ENCODE measurements at regions not wholly inside any gene's neighbourhood (a gene's known extent, or its start where the extent isn't known, plus 50 kb on each side); places are given as distances from the start of the nearest gene placed in this dataset.
"Not testable (repeated sequence)": the region's sequence is repeated elsewhere in the genome, so short reads cannot be mapped to it uniquely, and the experiment has no call there.

DNA sequence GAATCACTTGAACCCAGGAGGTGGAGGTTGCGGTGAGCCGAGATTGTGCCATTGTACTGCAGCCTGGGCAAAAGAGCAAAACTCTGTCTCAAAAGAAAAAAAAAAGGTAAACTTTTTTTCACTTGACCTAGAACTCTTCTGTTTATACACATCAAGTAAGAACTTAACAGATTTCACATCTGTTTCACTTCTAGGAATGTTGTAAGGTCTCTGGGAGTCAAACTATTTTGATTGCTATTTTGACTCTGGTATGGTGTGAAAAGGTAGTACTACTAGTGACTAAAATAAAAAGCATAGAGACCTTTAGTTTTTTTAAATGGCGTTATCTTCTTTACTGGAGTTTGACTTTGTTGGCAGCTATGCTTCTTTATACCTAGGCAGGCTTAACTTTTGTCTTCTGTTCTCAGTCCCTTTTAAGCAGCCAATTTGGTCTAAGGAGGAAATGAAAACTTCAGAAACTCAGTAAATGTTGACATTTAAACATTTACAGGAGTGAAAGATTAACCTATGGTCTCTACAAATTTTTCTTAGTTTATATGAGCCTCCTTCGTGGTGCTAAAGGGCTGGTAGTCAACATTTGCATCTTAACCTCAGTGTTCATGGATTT lies 84.7 kb downstream of the METTL2B start:
- not testable (repeated sequence) for H3K36me3 ChIP-seq (ENCODE audit: control insufficient read depth in 1 of 2, insufficient read depth in 2 of 2, low read length in 2 of 2); H3K4me3 ChIP-seq (ENCODE audit: low read depth in 1 of 2, low read length in 2 of 2); H3K9me3 ChIP-seq (ENCODE audit: control insufficient read depth in 1 of 2, low read length in 2 of 2); H3K27ac ChIP-seq (ENCODE audit: low read length); H3K27me3 ChIP-seq (ENCODE audit: low read depth, low read length); H3K4me1 ChIP-seq (ENCODE audit: control insufficient read depth in 1 of 2, insufficient read depth in 2 of 2, low read length in 2 of 2)

GRCh38 chr7:128562795-128563194 lies 86.2 kb downstream of the METTL2B start:
- H3K27ac ChIP-seq (ENCODE audit: low read length); H3K27me3 ChIP-seq (ENCODE audit: low read depth, low read length); H3K4me1 ChIP-seq (ENCODE audit: control insufficient read depth in 1 of 2, insufficient read depth in 2 of 2, low read length in 2 of 2); H3K9me3 ChIP-seq (ENCODE audit: control insufficient read depth in 1 of 2, low read length in 2 of 2); H3K36me3 ChIP-seq (ENCODE audit: control insufficient read depth in 1 of 2, insufficient read depth in 2 of 2, low read length in 2 of 2); H3K4me3 ChIP-seq (ENCODE audit: low read depth in 1 of 2, low read length in 2 of 2): not testable (repeated sequence)

- not testable (repeated sequence) for H3K27ac ChIP-seq (ENCODE audit: low read length); H3K36me3 ChIP-seq (ENCODE audit: control insufficient read depth in 1 of 2, insufficient read depth in 2 of 2, low read length in 2 of 2); H3K9me3 ChIP-seq (ENCODE audit: control insufficient read depth in 1 of 2, low read length in 2 of 2); H3K4me3 ChIP-seq (ENCODE audit: low read depth in 1 of 2, low read length in 2 of 2); H3K27me3 ChIP-seq (ENCODE audit: low read depth, low read length); H3K4me1 ChIP-seq (ENCODE audit: control insufficient read depth in 1 of 2, insufficient read depth in 2 of 2, low read length in 2 of 2)
Measured at GRCh38 chr7:128564123-128564700, 87.7 kb downstream of the METTL2B start.

DNA sequence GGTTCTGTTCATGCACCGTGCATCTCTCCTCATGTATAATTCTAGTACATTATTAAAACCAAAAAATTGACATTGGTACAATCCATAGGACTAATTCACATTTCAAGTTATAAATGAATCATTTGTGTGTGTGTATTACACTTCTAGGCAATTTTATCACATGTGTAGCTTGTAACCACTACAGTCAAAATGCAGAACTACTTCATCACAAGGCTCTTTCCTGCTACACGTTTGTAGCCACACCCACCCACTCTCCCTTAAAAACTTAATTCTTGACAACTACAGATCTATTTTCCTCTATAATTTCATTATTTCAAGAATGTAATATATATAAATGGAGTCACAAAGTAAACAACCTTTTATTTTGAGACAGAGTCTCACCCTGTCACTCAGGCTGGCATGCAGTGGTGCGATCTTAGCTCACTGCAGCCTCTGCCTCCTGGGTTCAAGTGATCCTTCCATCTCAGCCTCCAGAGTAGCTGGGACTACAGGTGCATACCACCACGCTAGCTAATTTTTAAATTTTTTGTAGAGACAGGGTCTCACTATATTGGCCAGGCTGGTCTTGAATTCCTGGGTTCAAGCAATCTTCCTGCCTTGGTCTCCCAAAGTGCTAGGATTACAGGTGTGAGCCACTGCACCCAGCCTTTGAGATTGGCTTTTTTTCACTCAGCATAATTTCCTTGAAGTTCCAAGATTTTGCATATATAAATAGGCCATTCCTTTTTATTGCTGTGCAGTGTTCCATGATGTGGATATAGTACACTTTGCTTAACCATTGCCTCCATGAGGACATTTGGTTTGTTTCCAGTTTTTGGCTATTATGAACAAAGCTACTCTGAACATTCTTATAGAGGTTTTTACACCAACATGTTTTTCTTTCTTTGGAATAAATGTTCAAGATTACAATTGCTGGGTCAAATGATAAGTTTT lies 88.7 kb downstream of the METTL2B start:
- not testable (repeated sequence) for H3K36me3 ChIP-seq (ENCODE audit: control insufficient read depth in 1 of 2, insufficient read depth in 2 of 2, low read length in 2 of 2); H3K27me3 ChIP-seq (ENCODE audit: low read depth, low read length); H3K27ac ChIP-seq (ENCODE audit: low read length); H3K4me3 ChIP-seq (ENCODE audit: low read depth in 1 of 2, low read length in 2 of 2); H3K9me3 ChIP-seq (ENCODE audit: control insufficient read depth in 1 of 2, low read length in 2 of 2); H3K4me1 ChIP-seq (ENCODE audit: control insufficient read depth in 1 of 2, insufficient read depth in 2 of 2, low read length in 2 of 2)

- H3K4me3 ChIP-seq (ENCODE audit: low read depth in 1 of 2, low read length in 2 of 2); H3K27me3 ChIP-seq (ENCODE audit: low read depth, low read length); H3K36me3 ChIP-seq (ENCODE audit: control insufficient read depth in 1 of 2, insufficient read depth in 2 of 2, low read length in 2 of 2); H3K4me1 ChIP-seq (ENCODE audit: control insufficient read depth in 1 of 2, insufficient read depth in 2 of 2, low read length in 2 of 2); H3K27ac ChIP-seq (ENCODE audit: low read length); H3K9me3 ChIP-seq (ENCODE audit: control insufficient read depth in 1 of 2, low read length in 2 of 2): not testable (repeated sequence)
Measured at GRCh38 chr7:128575277-128575676, 96.8 kb upstream of the GARIN1A start.

DNA sequence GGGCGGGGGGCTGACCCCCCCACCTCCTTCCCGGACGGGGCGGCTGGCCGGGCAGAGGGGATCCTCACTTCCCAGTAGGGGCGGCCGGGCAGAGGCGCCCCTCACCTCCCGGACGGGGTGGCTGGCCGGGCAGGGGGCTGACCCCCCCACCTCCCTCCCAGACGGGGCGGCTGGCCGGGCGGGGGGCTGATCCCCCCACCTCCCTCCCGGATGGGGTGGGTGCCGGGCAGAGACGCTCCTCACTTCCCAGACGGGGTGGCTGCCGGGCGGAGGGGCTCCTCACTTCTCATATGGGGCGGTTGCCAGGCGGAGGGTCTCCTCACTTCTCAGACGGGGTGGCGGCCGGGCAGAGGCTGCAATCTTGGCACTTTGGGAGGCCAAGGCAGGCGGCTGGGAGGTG lies 95.1 kb upstream of the GARIN1A start:
- not testable (repeated sequence) for H3K4me3 ChIP-seq (ENCODE audit: low read depth in 1 of 2, low read length in 2 of 2); H3K9me3 ChIP-seq (ENCODE audit: control insufficient read depth in 1 of 2, low read length in 2 of 2); H3K27me3 ChIP-seq (ENCODE audit: low read depth, low read length); H3K36me3 ChIP-seq (ENCODE audit: control insufficient read depth in 1 of 2, insufficient read depth in 2 of 2, low read length in 2 of 2); H3K27ac ChIP-seq (ENCODE audit: low read length); H3K4me1 ChIP-seq (ENCODE audit: control insufficient read depth in 1 of 2, insufficient read depth in 2 of 2, low read length in 2 of 2)

- H3K4me1 ChIP-seq (ENCODE audit: control insufficient read depth in 1 of 2, insufficient read depth in 2 of 2, low read length in 2 of 2); H3K27me3 ChIP-seq (ENCODE audit: low read depth, low read length); H3K27ac ChIP-seq (ENCODE audit: low read length); H3K4me3 ChIP-seq (ENCODE audit: low read depth in 1 of 2, low read length in 2 of 2); H3K9me3 ChIP-seq (ENCODE audit: control insufficient read depth in 1 of 2, low read length in 2 of 2); H3K36me3 ChIP-seq (ENCODE audit: control insufficient read depth in 1 of 2, insufficient read depth in 2 of 2, low read length in 2 of 2): not testable (repeated sequence)
Measured at GRCh38 chr7:128579843-128580242, 92.2 kb upstream of the GARIN1A start.

GRCh38 chr7:128581100-128581499 lies 91.0 kb upstream of the GARIN1A start:
- not testable (repeated sequence) for H3K9me3 ChIP-seq (ENCODE audit: control insufficient read depth in 1 of 2, low read length in 2 of 2); H3K27me3 ChIP-seq (ENCODE audit: low read depth, low read length); H3K27ac ChIP-seq (ENCODE audit: low read length); H3K4me1 ChIP-seq (ENCODE audit: control insufficient read depth in 1 of 2, insufficient read depth in 2 of 2, low read length in 2 of 2); H3K4me3 ChIP-seq (ENCODE audit: low read depth in 1 of 2, low read length in 2 of 2); H3K36me3 ChIP-seq (ENCODE audit: control insufficient read depth in 1 of 2, insufficient read depth in 2 of 2, low read length in 2 of 2)

DNA sequence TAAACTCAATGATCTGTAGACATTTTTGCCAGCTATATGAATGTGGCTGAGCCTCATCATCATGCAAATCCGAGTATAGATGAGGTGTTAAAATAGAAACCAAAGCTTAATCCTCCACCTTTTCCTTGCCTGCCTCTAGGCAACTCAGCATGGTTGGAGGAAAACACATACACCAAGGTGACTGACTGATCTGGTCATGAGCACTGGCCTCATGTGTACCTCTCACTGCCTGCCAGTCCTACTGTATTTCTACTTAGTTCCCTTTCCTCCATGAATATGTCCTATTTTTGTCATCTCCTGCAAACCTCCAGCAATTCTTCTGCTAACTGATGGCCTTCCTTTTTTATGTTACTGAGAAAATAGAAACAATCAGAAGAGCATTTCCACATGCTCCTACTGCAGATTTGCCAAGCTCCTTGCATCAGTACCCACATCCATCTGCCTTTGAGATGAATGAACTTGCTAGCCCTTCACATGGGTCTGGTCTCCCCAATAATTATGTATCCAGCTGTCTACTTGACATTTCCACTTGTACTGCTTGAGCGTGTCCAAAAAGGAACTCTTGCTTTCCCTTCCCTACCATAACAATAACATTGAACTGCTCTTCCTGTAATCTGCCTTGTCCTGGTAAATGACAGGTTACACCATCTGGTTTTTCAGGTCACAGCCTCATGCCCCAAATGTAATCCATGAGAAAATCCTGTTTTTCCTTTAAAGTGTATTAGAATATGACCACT lies 90.1 kb upstream of the GARIN1A start:
- H3K36me3 ChIP-seq (ENCODE audit: control insufficient read depth in 1 of 2, insufficient read depth in 2 of 2, low read length in 2 of 2); H3K4me1 ChIP-seq (ENCODE audit: control insufficient read depth in 1 of 2, insufficient read depth in 2 of 2, low read length in 2 of 2); H3K27ac ChIP-seq (ENCODE audit: low read length); H3K4me3 ChIP-seq (ENCODE audit: low read depth in 1 of 2, low read length in 2 of 2); H3K27me3 ChIP-seq (ENCODE audit: low read depth, low read length); H3K9me3 ChIP-seq (ENCODE audit: control insufficient read depth in 1 of 2, low read length in 2 of 2): not testable (repeated sequence)

DNA sequence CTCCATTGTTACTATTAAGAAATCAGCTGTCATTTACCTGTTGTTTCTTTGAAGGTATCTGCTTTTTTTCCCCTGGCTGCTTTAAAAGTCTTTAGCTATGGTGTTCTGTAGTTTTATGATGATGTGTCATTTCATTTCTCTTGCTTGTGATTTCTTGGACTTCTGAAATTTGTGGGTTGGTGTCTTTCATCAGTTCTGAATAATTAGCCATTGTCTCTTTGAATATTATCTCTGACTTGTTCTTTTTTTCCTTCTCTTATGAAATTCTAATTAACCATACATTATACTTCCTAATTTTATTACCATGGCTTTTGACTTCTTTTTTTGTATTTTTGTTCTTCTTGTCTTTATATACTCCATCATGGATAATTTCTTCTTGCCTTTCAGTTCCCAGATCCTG lies 85.4 kb upstream of the GARIN1A start:
- not testable (repeated sequence) for H3K9me3 ChIP-seq (ENCODE audit: control insufficient read depth in 1 of 2, low read length in 2 of 2); H3K36me3 ChIP-seq (ENCODE audit: control insufficient read depth in 1 of 2, insufficient read depth in 2 of 2, low read length in 2 of 2); H3K4me3 ChIP-seq (ENCODE audit: low read depth in 1 of 2, low read length in 2 of 2); H3K27ac ChIP-seq (ENCODE audit: low read length); H3K4me1 ChIP-seq (ENCODE audit: control insufficient read depth in 1 of 2, insufficient read depth in 2 of 2, low read length in 2 of 2); H3K27me3 ChIP-seq (ENCODE audit: low read depth, low read length)

DNA sequence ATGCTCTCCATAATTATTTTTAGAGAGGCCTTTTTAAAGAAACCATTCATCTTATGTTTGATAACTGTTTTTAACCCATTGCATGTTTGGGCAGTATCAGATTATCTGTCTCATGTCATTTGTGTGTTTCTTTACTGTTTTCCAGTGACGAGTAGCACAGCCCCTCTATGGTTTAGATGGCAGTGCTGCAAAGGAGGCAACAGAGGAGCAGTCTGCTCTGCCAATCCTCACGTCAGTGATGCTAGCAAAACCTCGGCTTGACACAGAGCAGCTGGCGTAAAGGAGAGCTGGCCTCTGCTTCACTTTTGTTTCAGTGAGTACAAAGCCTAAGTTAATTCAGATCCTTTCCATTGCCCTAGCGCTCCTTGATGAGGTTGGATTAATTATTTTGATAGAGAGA lies 80.4 kb upstream of the GARIN1A start:
- Histone ChIP-seq H3K36me3 (ENCODE audit: control insufficient read depth in 1 of 2, insufficient read depth in 2 of 2, low read length in 2 of 2) (peaks cover 10 to 24% of the 10 kb centered on the region in 2 donors), H3K9me3 (ENCODE audit: control insufficient read depth in 1 of 2, low read length in 2 of 2) (no peaks in the 10 kb centered on the region), H3K4me3 (ENCODE audit: low read depth in 1 of 2, low read length in 2 of 2) (no peak overlapping the region), H3K4me1 (ENCODE audit: control insufficient read depth in 1 of 2, insufficient read depth in 2 of 2, low read length in 2 of 2) (no peaks in the 10 kb centered on the region), H3K27ac (ENCODE audit: low read length) (no peak overlapping the region), H3K27me3 (ENCODE audit: low read depth, low read length) (no peaks in the 10 kb centered on the region)

Measured in muscle layer of duodenum (tissue), 2 donors.